HEK293 (cell line): ENCODE measurements at regions not wholly inside any gene's neighbourhood (a gene's known extent, or its start where the extent isn't known, plus 50 kb on each side); places are given as distances from the start of the nearest gene placed in this dataset.

Source experiments
- KLF1 ChIP-seq: fragments of 450-650 bp; formaldehyde crosslinking; IDR thresholded peaks from 2 replicates; pipeline ENCODE4 v1.5.1; 2016; ENCODE audit warnings: missing biosample characterization, missing genetic modification characterization
- YY1 ChIP-seq: fragments of 450-650 bp; formaldehyde crosslinking; IDR thresholded peaks from 2 replicates; pipeline ENCODE4 v1.5.1; 2018; ENCODE audit warnings: missing biosample characterization, missing genetic modification characterization
- ZBTB20 ChIP-seq: fragments of 450-650 bp; formaldehyde crosslinking; IDR thresholded peaks from 2 replicates; pipeline ENCODE4 v1.5.1; 2016; ENCODE audit warnings: missing biosample characterization, missing genetic modification characterization
- ZNF138 ChIP-seq: fragments of 450-650 bp; formaldehyde crosslinking; IDR thresholded peaks from 2 replicates; pipeline ENCODE4 v1.5.1; 2016; ENCODE audit warnings: missing biosample characterization, missing genetic modification characterization, borderline replicate concordance
- ZNF354C ChIP-seq: fragments of 450-650 bp; formaldehyde crosslinking; IDR thresholded peaks from 2 replicates; pipeline ENCODE4 v1.5.1; 2016; ENCODE audit warnings: missing biosample characterization, missing genetic modification characterization, low read depth, borderline replicate concordance
- ZNF391 ChIP-seq: fragments of 450-650 bp; formaldehyde crosslinking; IDR thresholded peaks from 2 replicates; pipeline ENCODE4 v1.5.1; 2016; ENCODE audit warnings: low read depth, missing biosample characterization, missing genetic modification characterization, borderline replicate concordance
- ZNF530 ChIP-seq: fragments of 450-650 bp; formaldehyde crosslinking; IDR thresholded peaks from 2 replicates; pipeline ENCODE4 v1.5.1; 2016; ENCODE audit warnings: low read depth, missing biosample characterization, missing genetic modification characterization
- TF ChIP-seq, protein P1 (sequence below): fragments of 450-650 bp; formaldehyde crosslinking; IDR thresholded peaks from 2 replicates; pipeline ENCODE4 v1.5.1; 2016; ENCODE audit warnings: missing biosample characterization, missing genetic modification characterization
- TF ChIP-seq, protein P2 (sequence below): fragments of 450-650 bp; formaldehyde crosslinking; IDR thresholded peaks from 2 replicates; pipeline ENCODE4 v1.5.1; 2016; ENCODE audit warnings: missing biosample characterization, missing genetic modification characterization
- TF ChIP-seq, protein P3 (sequence below): fragments of 450-650 bp; formaldehyde crosslinking; IDR thresholded peaks from 2 replicates; pipeline ENCODE4 v1.5.1; 2016; ENCODE audit warnings: missing biosample characterization, missing genetic modification characterization, low read depth
- TF ChIP-seq, protein P4 (sequence below): fragments of 450-650 bp; formaldehyde crosslinking; IDR thresholded peaks from 2 replicates; pipeline ENCODE4 v1.5.1; 2016; ENCODE audit warnings: missing biosample characterization, missing genetic modification characterization

DNA sequence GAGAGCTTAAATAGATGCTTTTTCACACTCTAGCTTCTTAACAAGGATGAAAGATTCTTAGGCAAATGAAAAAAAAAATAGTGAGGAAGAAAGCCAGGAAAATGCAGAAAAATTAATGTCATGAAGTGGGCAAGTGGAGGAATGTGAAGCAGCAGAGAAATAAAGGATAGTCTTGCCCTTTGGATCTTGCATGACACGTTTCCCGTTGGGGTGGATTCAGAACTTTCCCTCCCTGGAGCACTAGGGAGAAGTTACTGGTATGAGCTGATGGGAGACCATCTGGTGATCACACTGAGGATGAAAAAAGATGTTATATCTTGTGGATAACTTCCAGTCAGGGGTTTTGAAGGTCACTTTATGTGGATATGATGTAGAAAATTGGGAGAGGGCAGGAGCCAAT is 361.8 kb upstream of the ROPN1 start:
- TF ChIP-seq, protein P1, sequence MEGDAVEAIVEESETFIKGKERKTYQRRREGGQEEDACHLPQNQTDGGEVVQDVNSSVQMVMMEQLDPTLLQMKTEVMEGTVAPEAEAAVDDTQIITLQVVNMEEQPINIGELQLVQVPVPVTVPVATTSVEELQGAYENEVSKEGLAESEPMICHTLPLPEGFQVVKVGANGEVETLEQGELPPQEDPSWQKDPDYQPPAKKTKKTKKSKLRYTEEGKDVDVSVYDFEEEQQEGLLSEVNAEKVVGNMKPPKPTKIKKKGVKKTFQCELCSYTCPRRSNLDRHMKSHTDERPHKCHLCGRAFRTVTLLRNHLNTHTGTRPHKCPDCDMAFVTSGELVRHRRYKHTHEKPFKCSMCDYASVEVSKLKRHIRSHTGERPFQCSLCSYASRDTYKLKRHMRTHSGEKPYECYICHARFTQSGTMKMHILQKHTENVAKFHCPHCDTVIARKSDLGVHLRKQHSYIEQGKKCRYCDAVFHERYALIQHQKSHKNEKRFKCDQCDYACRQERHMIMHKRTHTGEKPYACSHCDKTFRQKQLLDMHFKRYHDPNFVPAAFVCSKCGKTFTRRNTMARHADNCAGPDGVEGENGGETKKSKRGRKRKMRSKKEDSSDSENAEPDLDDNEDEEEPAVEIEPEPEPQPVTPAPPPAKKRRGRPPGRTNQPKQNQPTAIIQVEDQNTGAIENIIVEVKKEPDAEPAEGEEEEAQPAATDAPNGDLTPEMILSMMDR (tag by site-specific recombination), result no peak
- TF ChIP-seq ZBTB20 (tag by site-specific recombination) (no peak), ZNF354C (tag by site-specific recombination) (no peak), ZNF138 (tag by site-specific recombination) (no peak), ZNF391 (tag by site-specific recombination) (no peak), KLF1 (tag by site-specific recombination) (no peak), YY1 (tag by site-specific recombination) (no peak), ZNF530 (tag by site-specific recombination) (no peak)
- TF ChIP-seq, protein P2, sequence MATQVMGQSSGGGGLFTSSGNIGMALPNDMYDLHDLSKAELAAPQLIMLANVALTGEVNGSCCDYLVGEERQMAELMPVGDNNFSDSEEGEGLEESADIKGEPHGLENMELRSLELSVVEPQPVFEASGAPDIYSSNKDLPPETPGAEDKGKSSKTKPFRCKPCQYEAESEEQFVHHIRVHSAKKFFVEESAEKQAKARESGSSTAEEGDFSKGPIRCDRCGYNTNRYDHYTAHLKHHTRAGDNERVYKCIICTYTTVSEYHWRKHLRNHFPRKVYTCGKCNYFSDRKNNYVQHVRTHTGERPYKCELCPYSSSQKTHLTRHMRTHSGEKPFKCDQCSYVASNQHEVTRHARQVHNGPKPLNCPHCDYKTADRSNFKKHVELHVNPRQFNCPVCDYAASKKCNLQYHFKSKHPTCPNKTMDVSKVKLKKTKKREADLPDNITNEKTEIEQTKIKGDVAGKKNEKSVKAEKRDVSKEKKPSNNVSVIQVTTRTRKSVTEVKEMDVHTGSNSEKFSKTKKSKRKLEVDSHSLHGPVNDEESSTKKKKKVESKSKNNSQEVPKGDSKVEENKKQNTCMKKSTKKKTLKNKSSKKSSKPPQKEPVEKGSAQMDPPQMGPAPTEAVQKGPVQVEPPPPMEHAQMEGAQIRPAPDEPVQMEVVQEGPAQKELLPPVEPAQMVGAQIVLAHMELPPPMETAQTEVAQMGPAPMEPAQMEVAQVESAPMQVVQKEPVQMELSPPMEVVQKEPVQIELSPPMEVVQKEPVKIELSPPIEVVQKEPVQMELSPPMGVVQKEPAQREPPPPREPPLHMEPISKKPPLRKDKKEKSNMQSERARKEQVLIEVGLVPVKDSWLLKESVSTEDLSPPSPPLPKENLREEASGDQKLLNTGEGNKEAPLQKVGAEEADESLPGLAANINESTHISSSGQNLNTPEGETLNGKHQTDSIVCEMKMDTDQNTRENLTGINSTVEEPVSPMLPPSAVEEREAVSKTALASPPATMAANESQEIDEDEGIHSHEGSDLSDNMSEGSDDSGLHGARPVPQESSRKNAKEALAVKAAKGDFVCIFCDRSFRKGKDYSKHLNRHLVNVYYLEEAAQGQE, result no peak
- TF ChIP-seq, protein P3, sequence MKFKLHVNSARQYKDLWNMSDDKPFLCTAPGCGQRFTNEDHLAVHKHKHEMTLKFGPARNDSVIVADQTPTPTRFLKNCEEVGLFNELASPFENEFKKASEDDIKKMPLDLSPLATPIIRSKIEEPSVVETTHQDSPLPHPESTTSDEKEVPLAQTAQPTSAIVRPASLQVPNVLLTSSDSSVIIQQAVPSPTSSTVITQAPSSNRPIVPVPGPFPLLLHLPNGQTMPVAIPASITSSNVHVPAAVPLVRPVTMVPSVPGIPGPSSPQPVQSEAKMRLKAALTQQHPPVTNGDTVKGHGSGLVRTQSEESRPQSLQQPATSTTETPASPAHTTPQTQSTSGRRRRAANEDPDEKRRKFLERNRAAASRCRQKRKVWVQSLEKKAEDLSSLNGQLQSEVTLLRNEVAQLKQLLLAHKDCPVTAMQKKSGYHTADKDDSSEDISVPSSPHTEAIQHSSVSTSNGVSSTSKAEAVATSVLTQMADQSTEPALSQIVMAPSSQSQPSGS (tag by site-specific recombination), result no peak
- TF ChIP-seq, protein P4, sequence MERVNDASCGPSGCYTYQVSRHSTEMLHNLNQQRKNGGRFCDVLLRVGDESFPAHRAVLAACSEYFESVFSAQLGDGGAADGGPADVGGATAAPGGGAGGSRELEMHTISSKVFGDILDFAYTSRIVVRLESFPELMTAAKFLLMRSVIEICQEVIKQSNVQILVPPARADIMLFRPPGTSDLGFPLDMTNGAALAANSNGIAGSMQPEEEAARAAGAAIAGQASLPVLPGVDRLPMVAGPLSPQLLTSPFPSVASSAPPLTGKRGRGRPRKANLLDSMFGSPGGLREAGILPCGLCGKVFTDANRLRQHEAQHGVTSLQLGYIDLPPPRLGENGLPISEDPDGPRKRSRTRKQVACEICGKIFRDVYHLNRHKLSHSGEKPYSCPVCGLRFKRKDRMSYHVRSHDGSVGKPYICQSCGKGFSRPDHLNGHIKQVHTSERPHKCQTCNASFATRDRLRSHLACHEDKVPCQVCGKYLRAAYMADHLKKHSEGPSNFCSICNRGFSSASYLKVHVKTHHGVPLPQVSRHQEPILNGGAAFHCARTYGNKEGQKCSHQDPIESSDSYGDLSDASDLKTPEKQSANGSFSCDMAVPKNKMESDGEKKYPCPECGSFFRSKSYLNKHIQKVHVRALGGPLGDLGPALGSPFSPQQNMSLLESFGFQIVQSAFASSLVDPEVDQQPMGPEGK (tag by site-specific recombination), result no peak
